ENCODE measurements at regions not wholly inside any gene's neighbourhood (a gene's known extent, or its start where the extent isn't known, plus 50 kb on each side); places are given as distances from the start of the nearest gene placed in this dataset.

DNA sequence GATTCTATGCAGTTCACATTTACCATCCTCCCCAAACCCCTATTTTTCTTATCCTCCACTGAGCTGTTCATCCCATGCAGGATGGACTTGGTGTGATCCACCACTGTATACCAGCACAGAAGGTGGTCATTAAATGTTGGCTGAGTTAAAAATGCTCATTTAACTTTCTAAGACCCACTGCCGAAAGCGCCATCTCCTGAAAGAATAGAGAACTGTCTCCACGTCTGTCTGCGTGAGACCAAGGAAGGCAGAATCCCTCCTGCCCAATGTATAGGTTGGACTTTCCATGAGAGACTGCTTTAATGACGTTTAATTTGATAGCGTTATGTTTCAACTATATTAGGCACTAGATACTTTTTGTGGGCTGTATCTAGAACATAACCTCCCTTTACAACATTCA is 124.3 kb downstream of the GPAM start:
- TF ChIP-seq EZH2 (IDR thresholded peaks at IDR 0.05; ENCODE audit: borderline replicate concordance, insufficient read depth, low read depth, low read length, poor library complexity, severe bottlenecking), result no peak
- TF ChIP-seq, protein P1, sequence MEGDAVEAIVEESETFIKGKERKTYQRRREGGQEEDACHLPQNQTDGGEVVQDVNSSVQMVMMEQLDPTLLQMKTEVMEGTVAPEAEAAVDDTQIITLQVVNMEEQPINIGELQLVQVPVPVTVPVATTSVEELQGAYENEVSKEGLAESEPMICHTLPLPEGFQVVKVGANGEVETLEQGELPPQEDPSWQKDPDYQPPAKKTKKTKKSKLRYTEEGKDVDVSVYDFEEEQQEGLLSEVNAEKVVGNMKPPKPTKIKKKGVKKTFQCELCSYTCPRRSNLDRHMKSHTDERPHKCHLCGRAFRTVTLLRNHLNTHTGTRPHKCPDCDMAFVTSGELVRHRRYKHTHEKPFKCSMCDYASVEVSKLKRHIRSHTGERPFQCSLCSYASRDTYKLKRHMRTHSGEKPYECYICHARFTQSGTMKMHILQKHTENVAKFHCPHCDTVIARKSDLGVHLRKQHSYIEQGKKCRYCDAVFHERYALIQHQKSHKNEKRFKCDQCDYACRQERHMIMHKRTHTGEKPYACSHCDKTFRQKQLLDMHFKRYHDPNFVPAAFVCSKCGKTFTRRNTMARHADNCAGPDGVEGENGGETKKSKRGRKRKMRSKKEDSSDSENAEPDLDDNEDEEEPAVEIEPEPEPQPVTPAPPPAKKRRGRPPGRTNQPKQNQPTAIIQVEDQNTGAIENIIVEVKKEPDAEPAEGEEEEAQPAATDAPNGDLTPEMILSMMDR (IDR thresholded peaks at IDR 0.05), result no peak
